ENCODE measurements at regions not wholly inside any gene's neighbourhood (a gene's known extent, or its start where the extent isn't known, plus 50 kb on each side); places are given as distances from the start of the nearest gene placed in this dataset.

GRCh38 chr13:106232681-106233080 lies 302.8 kb downstream of the EFNB2 start:
- DNase-seq = no peak

GRCh38 chr13:106230450-106230849 lies 305.0 kb downstream of the EFNB2 start:
- peak; percentile 62 for DNase-seq

DNA sequence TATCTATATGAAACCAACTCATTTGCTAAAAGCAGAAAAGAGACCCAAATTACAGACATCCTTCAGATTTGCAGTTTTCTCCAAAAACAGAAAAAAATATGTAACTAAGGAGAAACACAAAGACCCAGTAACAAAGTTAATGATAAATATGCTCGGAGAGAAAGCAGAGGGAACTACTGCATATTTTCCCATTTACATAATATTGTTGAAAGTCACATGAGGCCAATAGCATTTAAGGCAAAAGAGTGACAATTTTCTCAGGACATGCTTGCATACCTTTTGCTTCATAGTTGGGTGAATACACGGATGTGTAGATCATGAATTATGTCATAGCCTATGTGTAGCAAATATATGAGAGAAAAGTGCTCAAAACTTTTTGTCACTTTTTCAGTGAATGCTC lies 310.3 kb downstream of the EFNB2 start:
- DNase-seq = no peak

DNA sequence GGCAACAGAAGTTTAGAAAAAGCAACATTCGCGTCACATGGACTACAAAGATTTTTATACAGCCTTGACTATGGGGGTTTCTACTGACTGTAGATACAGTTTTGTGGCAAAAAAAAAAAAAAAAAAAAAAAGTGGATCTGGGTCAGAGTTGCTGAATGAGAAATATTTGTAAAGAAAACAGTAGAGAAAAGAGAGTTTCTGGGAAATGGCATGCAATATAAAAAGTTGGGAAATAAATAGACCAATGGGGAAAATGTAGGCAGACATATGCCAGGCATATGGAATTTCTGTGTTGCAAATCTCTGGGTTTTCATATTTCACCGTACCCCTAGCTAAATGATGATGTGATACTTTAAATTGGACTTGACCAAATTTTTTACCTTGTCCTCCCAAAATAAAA lies 315.3 kb downstream of the EFNB2 start:
- no peak for DNase-seq

GRCh38 chr13:106213028-106213757 lies 322.3 kb downstream of the EFNB2 start:
- DNase-seq = no peak

DNA sequence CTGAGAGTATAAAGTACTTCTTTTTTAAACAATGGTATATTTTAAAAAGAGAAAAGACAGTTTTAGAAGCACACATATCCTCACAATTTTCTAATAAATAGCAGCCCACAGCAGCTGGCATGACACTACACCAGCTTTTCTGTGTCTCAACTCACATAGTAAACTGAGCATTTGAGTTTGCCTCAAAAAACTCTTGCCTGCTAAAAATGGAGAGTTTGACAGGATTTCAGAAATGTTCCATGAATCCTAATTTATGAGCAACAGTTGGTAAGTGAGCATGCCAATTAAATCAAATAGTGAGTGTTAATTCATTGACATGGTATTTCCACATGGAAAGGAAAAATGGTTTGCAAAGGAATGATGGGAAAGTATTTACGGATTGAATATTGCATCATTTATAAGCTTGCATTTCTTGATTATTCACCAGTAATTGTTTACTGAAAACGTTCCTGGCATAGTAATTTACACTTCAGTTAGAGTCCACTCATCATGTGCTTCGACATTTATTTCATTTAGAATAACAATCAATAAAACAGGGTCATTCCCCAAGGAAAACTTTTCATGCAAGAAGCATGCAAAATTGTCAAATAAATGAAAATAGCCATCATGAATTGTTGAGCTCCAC lies 323.0 kb downstream of the EFNB2 start:
- DNase-seq = peak; percentile 2

GRCh38 chr13:106210324-106210723 lies 325.1 kb downstream of the EFNB2 start:
- DNase-seq = no peak

DNA sequence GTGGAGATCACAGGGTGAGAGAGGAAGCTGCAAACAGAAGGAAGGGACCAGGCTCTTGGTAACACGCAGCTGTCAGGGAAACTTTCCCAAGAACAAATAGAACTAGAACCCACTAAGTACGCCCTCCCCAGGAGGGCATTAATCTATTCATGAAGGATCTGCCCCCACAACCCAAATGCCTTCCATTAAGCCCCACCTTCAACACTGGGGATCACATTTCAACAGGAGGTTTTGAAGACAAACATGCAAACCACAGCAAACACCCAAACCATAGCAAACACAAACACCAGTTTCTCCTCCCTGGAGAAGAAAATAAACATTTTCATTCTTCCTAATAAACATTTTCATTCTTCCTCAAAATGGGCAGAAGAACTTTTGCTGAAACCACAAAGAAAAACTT lies 329.6 kb downstream of the EFNB2 start:
- no peak for DNase-seq

GRCh38 chr13:106197496-106197895 lies 338.0 kb downstream of the EFNB2 start:
- DNase-seq = no peak

DNA sequence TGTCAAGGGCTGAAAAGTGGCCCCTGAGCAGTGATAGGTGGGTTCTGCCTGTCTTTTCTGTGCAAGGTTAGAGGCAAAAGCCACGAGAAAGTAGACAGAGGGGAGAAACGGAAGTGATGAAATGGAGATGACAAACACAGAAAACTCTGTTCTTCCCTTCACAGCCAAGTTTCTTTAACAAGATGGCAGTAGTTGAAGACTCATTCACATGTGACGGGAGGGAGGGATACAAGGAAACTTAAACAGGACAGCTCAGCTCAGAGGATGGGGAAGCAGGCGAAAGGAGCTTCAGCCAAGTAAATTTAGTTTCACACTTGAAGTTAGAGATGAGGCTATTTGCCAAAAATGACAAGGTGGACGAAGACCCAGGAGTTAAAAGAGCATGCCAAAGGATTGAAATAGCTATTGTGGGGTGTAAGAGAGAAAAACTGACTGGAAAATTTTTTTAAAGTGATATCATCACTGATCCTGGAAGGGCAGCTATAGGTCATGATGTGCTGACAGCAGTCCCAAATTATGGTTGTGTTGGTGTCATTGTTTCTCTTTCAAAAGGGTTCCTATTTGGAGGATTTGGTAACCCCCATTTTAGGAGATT lies 347.9 kb downstream of the EFNB2 start:
- DNase-seq = peak; percentile 37

- no peak for DNase-seq
Observed at GRCh38 chr13:106187101-106187500, 348.4 kb downstream of the EFNB2 start.

DNA sequence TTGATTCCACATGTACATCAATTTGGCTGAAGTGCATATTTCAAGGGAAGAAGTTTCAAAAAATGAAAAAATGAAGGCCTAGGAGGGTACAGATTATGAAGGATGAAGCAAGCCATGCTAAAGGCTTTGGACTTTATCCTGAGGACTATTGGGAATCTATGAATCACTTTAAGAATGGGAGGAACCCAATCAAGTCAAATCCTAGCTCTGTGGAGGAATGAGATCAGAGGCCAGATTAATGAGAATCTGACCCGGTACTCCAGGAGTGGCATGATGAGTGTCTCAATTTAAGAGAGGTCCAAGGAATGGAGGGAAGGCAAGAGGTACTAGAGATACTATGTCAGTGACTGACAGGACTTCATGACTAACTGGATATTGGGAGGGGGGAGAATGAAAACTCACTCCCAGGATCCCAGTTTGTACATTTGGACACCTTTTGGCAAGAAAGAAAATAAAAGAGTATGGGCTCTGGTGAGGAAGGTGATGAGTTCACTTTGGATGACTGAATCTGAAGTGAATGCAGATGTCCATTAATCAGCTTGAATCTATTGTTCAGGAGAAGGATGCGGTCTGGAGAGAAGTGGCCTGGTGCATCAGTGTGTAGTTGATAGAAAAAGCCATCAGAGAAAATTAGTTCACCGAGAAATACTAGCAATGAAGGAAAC lies 349.0 kb downstream of the EFNB2 start:
- DNase-seq = peak; percentile 11

- DNase-seq = no peak
Observed at GRCh38 chr13:106184790-106185189, 350.7 kb downstream of the EFNB2 start.

GRCh38 chr13:106183410-106184065 lies 351.9 kb downstream of the EFNB2 start:
- no peak for DNase-seq

DNA sequence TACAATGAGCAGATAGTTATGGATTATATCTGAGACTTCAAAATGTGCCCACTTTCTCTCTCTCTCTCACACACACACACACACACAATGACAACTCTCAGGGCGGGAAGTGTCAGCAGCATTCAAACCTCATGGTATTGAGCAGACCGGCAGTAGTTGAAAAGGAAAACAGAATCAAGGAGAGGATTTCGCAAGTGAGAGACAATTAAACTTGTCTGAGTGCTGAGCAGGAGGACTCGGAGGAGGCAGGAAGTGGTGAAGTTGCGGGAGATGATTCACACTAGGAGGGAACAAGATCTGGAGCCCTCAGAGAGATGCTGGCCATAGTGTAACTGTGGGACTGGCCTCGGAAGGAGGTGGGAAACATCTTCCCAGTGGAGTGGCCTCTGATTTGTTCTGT lies 353.1 kb downstream of the EFNB2 start:
- peak; percentile 92 for DNase-seq

GRCh38 chr13:106178816-106179215 lies 356.6 kb downstream of the EFNB2 start:
- no peak for DNase-seq

DNA sequence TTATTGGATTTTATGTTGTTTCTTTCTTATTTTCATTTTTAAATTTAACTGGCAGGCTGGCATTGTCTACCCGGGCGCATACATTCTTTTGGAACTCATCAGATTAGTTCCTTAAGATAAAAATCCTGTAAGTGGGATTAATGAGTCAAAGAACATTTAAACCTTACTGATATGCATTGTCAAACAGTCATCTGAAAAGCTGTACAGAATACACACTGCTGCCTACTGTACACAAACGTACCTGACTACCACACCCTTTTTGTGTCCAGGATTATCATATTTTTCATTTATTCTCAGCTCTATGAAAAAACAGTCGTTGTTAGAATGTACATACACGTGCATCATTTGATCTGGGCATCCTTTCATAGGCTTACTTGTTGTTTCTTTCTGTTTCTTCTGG lies 358.3 kb downstream of the EFNB2 start:
- no peak for DNase-seq

- DNase-seq = peak; percentile 66
Observed at GRCh38 chr13:106176117-106176516, 359.3 kb downstream of the EFNB2 start.

DNA sequence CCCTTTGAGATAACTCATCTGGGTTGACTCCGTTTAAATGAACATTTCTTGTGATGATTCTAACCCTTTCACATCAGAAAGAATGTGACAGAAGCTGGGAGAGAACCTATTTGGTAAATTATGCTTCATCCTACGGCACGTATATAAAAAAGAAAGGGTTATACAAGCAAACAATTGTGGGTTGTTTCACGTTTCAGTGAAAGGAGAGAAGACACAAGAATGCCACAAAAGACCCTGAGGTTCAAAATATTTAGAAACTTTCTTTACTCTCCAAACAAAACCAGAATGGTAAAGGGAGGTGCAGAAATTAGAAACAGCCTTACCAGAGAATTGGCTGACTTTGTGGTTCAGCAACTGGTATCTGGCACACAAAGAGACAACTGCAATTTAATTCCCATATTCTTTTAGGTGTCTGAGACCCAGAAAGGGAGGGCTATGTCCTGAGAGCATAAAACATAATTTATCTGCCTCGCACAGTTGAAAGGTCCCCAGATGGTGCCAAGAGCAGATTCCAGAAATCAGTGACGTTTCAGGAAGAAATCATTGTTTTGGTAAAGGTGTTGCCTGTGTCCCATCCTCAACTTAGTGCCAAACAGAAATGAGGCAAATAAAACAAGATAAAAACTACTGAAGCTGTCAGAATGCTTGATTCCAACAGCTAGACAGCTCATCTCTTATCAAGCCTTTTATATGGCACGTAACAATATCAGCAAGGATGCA lies 361.4 kb downstream of the EFNB2 start:
- DNase-seq = no peak

GRCh38 chr13:106173346-106173745 lies 362.1 kb downstream of the EFNB2 start:
- no peak for DNase-seq

DNA sequence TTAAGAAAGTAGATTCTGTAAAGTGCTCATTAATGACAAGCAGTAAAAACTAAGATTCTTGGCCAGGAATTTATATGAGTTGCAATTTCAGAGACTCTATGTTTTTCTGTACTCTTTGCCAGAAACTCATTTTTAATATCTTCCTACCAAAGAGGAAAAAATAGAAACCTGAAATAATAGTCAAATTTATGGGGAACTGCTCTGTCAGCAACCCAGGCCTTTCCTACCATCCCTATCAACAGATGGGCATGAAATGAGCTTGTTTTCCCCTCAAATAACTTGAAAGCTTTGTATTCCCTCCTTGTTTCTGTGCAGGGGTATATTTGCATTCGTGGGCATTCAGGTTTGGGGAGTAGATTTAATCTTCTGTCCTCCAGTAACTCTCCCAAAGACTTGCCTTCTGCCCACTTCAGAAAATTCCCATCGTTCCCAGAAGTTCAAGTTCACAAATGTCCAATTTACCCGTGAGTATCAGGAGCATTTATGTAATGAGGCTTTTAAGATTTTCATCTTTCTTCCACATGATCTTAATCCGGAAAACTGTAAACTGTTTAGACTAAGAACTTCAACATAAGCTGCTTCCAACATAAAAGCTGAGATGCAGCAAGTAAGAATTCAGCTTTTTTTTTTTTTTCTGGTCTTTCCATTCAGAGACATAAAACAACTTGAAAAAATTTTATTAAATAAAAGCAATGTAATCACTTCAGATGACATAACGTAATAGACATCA lies 363.1 kb downstream of the EFNB2 start:
- DNase-seq = no peak

DNA sequence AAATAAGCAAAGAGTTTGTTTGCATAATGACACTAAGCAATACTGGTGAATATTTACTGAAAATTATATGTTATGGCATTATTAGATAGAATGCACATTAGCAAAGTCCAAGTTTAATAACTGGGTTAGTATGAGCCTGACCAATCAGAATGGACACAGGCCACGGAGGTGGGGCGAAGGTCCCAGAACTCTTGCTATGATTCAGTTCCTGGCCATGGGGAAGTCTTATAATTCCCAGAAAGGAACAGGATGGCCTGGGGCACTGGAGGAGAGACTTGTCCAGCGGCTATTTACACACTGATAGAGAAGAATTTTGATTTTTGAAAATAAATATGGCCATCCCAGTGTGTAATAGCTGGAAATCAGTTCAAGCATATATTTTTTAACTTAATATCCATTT lies 372.0 kb downstream of the EFNB2 start:
- DNase-seq = peak; percentile 27

Measured in EL (cell line).